Transverse colon (tissue), 4 donors: ENCODE measurements at regions not wholly inside any gene's neighbourhood (a gene's known extent, or its start where the extent isn't known, plus 50 kb on each side); places are given as distances from the start of the nearest gene placed in this dataset.

Experiments
- DNase-seq: peaks from one replicate; pipeline ENCODE4 v3.0.0-alpha.2; 2019
- H3K27ac ChIP-seq, 4 donors: fragments of 200-600 bp; sonication (generic); 2 replicates each; pipeline ENCODE4 v1.5.1; 2016 to 2018; ENCODE audit warnings: inconsistent platforms in 4 of 4
- H3K27me3 ChIP-seq: fragments of 200-600 bp; sonication (generic); 2 replicates; pipeline ENCODE4 v1.5.1; 2017; ENCODE audit warnings: inconsistent platforms
- H3K36me3 ChIP-seq, 4 donors: fragments of 200-600 bp; sonication (generic); 2 replicates each; pipeline ENCODE4 v1.5.1; 2017 to 2019; ENCODE audit warnings: inconsistent platforms in 4 of 4
- H3K4me1 ChIP-seq, 4 donors: fragments of 200-600 bp; sonication (generic); 2 replicates each; pipeline ENCODE4 v1.5.1; 2017 to 2020; ENCODE audit warnings: inconsistent platforms in 4 of 4
- H3K4me3 ChIP-seq, 4 donors: fragments of 200-600 bp; sonication (generic); 1 replicate in 1 of 4; 2 replicates in 3 of 4; pipeline versions ENCODE4 v1.5.1 to v1.6.1; 2017 to 2019; ENCODE audit warnings: inconsistent platforms in 4 of 4
- H3K9me3 ChIP-seq, 2 donors: fragments of 200-600 bp; sonication (generic); 2 replicates each; pipeline ENCODE4 v1.5.1; 2017 to 2019; ENCODE audit warnings: inconsistent platforms in 2 of 2
- EP300 ChIP-seq: sonication (generic); formaldehyde crosslinking; IDR thresholded peaks from one replicate; pipeline ENCODE4 v1.6.1; 2017; ENCODE audit warnings: antibody characterized with exemption, low read depth
- POLR2A ChIP-seq: fragments of 450-650 bp; IDR thresholded peaks from one replicate; pipeline ENCODE4 v1.6.1; 2016; ENCODE audit warnings: antibody characterized with exemption, mild to moderate bottlenecking, moderate library complexity
- POLR2AphosphoS5 ChIP-seq, 3 donors: sonication (generic); formaldehyde crosslinking; IDR thresholded peaks; one replicate each; pipeline ENCODE4 v1.6.1; 2016; ENCODE audit warnings: antibody characterized with exemption in 3 of 3
- WGBS, 2 donors: methylation state at CpG; one replicate each; pipeline ENCODE4 v1.1.5; 2018; ENCODE audit warnings: low coverage in 1 of 2; 5-methylcytosine and 5-hydroxymethylcytosine counted together
- in situ Hi-C, 4 donors: fragments of 200-750 bp; cut with MboI; loops; one replicate each; pipeline versions ENCODE4 v1.15.0 to v1.15.1; 2017; ENCODE audit warnings: low sequenced_read_pairs in 3 of 4, low pct_ligation_motif_present in 1 of 4, low pct_unique_long_range_greater_than_20kb in 1 of 4
- intact Hi-C: fragments of 100-400 bp; cut with DNase I; formaldehyde crosslinking; loops from one replicate; pipeline ENCODE4 v1.15.1; 2023; ENCODE audit warnings: low total_unique reads
- TF ChIP-seq, protein P1 (sequence below), 5 experiments: fragments of 200-600 bp in 3 of 5; fragments of 450-650 bp in 2 of 5; sonication (generic) in 3 of 5; IDR thresholded peaks; 1 replicate in 2 of 5; 2 replicates in 3 of 5; pipeline ENCODE4 v1.5.1; 2016 to 2017; ENCODE audit warnings: antibody characterized with exemption in 5 of 5, inconsistent platforms in 3 of 5, mild to moderate bottlenecking in 2 of 5, moderate library complexity in 1 of 5

DNA sequence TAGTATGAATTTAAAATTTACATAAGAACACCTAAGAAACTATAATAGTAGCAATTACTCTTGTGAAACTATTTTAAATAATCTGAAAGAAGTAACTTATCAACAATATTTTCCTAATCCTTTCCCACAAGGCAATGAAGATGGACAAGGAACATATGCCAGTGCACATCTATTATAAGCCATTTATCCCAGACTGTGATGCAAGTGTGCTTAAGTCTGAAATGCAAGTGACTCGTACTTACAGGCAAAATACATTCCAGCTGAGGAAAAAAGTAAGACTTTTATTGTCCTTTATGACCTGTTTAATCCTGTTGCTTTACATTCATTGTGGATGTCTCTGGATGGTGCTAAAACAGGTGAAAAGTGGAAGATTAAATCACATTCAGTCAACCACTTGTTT is 709.4 kb downstream of the ZNF385D start:
- DNase-seq = no peak
- no peak overlapping the region for H3K4me3 ChIP-seq
- in situ Hi-C loops (no loop called here), intact Hi-C loops (no loop called here)
- H3K27ac ChIP-seq = no peak overlapping the region
- no peaks in the 10 kb centered on the region for H3K36me3 ChIP-seq
- TF ChIP-seq POLR2AphosphoS5 (IDR thresholded peaks at IDR 0.05) (no peak), POLR2A (no peak), EP300 (no peak)
- TF ChIP-seq, protein P1, sequence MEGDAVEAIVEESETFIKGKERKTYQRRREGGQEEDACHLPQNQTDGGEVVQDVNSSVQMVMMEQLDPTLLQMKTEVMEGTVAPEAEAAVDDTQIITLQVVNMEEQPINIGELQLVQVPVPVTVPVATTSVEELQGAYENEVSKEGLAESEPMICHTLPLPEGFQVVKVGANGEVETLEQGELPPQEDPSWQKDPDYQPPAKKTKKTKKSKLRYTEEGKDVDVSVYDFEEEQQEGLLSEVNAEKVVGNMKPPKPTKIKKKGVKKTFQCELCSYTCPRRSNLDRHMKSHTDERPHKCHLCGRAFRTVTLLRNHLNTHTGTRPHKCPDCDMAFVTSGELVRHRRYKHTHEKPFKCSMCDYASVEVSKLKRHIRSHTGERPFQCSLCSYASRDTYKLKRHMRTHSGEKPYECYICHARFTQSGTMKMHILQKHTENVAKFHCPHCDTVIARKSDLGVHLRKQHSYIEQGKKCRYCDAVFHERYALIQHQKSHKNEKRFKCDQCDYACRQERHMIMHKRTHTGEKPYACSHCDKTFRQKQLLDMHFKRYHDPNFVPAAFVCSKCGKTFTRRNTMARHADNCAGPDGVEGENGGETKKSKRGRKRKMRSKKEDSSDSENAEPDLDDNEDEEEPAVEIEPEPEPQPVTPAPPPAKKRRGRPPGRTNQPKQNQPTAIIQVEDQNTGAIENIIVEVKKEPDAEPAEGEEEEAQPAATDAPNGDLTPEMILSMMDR (IDR thresholded peaks at IDR 0.05) = no peak
- no peaks in the 10 kb centered on the region for H3K4me1 ChIP-seq
- no peaks in the 10 kb centered on the region for H3K27me3 ChIP-seq
- H3K9me3 ChIP-seq = peaks cover 0 to 4% of the 10 kb centered on the region in 2 donors
- 10 to 29% methylated on average over 1 of the region's 1 CpG for WGBS, 2 donors

DNA sequence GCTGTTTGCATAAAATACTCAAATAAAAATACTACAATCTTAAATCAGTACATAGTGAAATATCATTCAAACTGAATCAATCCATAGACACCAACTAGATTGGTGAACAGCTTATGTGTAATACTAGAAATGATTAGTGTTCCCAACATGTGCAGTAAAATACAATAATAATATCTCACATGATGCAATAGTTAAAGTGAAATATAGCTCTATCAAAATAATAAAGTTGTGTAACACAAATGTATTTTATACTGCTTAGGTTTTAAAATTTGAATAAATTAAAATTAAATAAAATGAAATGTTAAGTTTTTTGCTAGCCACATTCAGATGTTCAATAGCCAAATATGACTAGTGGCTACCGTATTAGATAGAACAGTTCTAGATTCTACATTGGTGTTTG is 714.1 kb downstream of the ZNF385D start:
- DNase-seq = no peak
- TF ChIP-seq, protein P1 (IDR thresholded peaks at IDR 0.05) = no peak
- TF ChIP-seq POLR2AphosphoS5 (IDR thresholded peaks at IDR 0.05) (no peak), POLR2A (no peak), EP300 (no peak)
- in situ Hi-C loops = no loop called here
- Histone ChIP-seq H3K4me1 (no peaks in the 10 kb centered on the region), H3K4me3 (no peak overlapping the region), H3K27me3 (no peaks in the 10 kb centered on the region), H3K9me3 (peaks cover 0 to 4% of the 10 kb centered on the region in 2 donors), H3K36me3 (no peaks in the 10 kb centered on the region), H3K27ac (no peak overlapping the region)
- intact Hi-C loops = no loop called here
- WGBS, 2 donors = 88 to 100% methylated on average over 1 of the region's 1 CpG

DNA sequence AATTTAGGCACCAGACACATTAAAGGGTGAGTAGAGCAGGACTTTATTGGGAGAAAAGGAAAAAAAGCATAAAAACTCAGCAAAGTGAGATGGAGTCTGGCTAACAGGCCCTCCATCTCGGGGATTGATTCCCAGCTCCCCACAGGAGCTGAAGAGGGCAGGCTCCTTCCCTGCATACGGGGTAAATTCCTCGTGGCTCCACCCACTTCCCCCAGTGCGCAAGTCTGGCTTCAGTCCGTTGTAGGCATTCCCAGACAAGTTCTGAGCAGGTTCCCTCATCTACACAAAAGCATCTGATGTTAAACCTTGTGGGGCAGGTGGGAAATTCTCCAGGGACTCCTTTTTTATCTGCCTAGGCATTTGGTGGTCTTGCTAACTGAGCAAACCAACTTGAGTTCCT is 722.6 kb downstream of the ZNF385D start:
- Histone ChIP-seq H3K27ac (no peak overlapping the region), H3K9me3 (no peaks in the 10 kb centered on the region), H3K4me1 (no peaks in the 10 kb centered on the region), H3K36me3 (no peaks in the 10 kb centered on the region), H3K27me3 (no peaks in the 10 kb centered on the region), H3K4me3 (no peak overlapping the region)
- no peak for DNase-seq
- intact Hi-C loops (no loop called here), in situ Hi-C loops (no loop called here)
- WGBS, 2 donors = 75% methylated on average over 5 of the region's 5 CpGs; no CpG with 5 or more reads in 1 of the 2 donors
- TF ChIP-seq POLR2AphosphoS5 (IDR thresholded peaks at IDR 0.05) (no peak), POLR2A (no peak), EP300 (no peak)
- TF ChIP-seq, protein P1 (IDR thresholded peaks at IDR 0.05) = no peak

DNA sequence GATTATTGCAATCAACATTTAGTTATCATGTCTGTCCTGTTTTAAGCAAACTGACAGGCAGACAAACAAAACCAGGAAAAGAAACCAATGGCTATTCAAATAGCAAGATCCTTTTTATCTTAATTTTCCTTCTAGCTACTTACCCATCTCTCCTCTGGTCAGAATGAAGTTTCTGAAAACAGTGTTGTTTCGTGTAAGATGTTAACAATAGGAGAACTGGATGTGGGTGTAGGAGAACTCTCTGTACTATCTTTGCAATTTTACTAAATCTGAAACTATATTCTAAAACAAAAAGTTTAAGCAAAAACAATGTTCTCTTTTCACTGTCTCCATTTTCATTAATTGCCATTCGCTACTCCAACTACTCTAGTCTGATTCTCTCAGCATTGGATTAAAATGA is 726.4 kb downstream of the ZNF385D start:
- TF ChIP-seq EP300 (no peak), POLR2AphosphoS5 (IDR thresholded peaks at IDR 0.05) (no peak), POLR2A (no peak)
- TF ChIP-seq, protein P1 (IDR thresholded peaks at IDR 0.05) = no peak
- intact Hi-C loops (no loop called here), in situ Hi-C loops (no loop called here)
- H3K27ac ChIP-seq = no peak overlapping the region
- no peaks in the 10 kb centered on the region for H3K9me3 ChIP-seq
- no peaks in the 10 kb centered on the region for H3K27me3 ChIP-seq
- no peak overlapping the region for H3K4me3 ChIP-seq
- no peaks in the 10 kb centered on the region for H3K36me3 ChIP-seq
- 64 to 66% methylated on average over 2 of the region's 2 CpGs for WGBS, 2 donors
- DNase-seq = no peak
- no peaks in the 10 kb centered on the region for H3K4me1 ChIP-seq
